Activated naive CD4-positive, alpha-beta T cell treated with anti-CD3 and anti-CD28 coated beads, Interleukin-2, amount 10 ng/mL, durations not matched to agents 7 days and 5 days (primary cell): ENCODE measurements at regions not wholly inside any gene's neighbourhood (a gene's known extent, or its start where the extent isn't known, plus 50 kb on each side); places are given as distances from the start of the nearest gene placed in this dataset.

Source experiments
- CTCF ChIA-PET: fragments of 350-600 bp; sonication (Branson Sonifier 250); formaldehyde crosslinking; loops from one replicate; lab custom pipeline; 2021; ENCODE audit warnings: antibody characterized with exemption; lab: Charles Lee
- DNase-seq: peaks from one replicate; pipeline ENCODE4 v3.0.0-alpha.2; 2020
- H3K27ac Mint-ChIP-seq: one replicate; pipeline ENCODE4 v1.8.0; 2021; ENCODE audit warnings: mild to moderate bottlenecking, moderate library complexity, mixed read lengths
- H3K27me3 Mint-ChIP-seq: one replicate; pipeline ENCODE4 v1.8.0; 2021; ENCODE audit warnings: mild to moderate bottlenecking, mixed read lengths
- H3K36me3 Mint-ChIP-seq: one replicate; pipeline ENCODE4 v1.8.0; 2021; ENCODE audit warnings: mixed read lengths
- H3K4me1 Mint-ChIP-seq: one replicate; pipeline ENCODE4 v1.8.0; 2021; ENCODE audit warnings: mixed read lengths
- H3K4me3 Mint-ChIP-seq: one replicate; pipeline ENCODE4 v1.8.0; 2021; ENCODE audit warnings: mild to moderate bottlenecking, moderate library complexity, mixed read lengths
- H3K9me3 Mint-ChIP-seq: one replicate; pipeline ENCODE4 v1.8.0; 2021; ENCODE audit warnings: mixed read lengths

DNA sequence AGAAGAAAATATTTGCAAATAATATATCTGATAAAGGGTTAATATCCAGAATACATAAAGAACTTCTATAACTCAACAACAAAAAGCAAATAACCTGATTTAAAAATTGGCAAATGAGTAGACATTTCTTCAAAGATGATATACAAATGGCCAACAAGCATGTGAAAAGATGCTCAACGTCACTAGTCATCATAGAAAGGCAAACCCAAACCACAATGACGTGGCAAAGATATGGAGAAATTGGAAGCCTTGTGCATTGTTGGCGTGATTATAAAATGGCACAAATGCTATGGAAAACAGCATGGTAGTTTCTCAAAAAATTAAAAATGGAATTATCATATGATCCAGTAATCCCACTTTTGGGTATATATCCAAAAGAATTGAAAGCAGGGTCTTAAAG, 466.3 kb downstream of the TBC1D22A start:
- DNase-seq, result no peak
- H3K4me3 Mint-ChIP-seq, result no peak overlapping the region
- H3K9me3 Mint-ChIP-seq, result peaks cover 5% of the 10 kb centered on the region
- H3K27ac Mint-ChIP-seq, result no peak overlapping the region
- H3K27me3 Mint-ChIP-seq, result no peaks in the 10 kb centered on the region
- CTCF ChIA-PET, result no interaction called here
- H3K4me1 Mint-ChIP-seq, result no peaks in the 10 kb centered on the region
- H3K36me3 Mint-ChIP-seq, result no peaks in the 10 kb centered on the region

DNA sequence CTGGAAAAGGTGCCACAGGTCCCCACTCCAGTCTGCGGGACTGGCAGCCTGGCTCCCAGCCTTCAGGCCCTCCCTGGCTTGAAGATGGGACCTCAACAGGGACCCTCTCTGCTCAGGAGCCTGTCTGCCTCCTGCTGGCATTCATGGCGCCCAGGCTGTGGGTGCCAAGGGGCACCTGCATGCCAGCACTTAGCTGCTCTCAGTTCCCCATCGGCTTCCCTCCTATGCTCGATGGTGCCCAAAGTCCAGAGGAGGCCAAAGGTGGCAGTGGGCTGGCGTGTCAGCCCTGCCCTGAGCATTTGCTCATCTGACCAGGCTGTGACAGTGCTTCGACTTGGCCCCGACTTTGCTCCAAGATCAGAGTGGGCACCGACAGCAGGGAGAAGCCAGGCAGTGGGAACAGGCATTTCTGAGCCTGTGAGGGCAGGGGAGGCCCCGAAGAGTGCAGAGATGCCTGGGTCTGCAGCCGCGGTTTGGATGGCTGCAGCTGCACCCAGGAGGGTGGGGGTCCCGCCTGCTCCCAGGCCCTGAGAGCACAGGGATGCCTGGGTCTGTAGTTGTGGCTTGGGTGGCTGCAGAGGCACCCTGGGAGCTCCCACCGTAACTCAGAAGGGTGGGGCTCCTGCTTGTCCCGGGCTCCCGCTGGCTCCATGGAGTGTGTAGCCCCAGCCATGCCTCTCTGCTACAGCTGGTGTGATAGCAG, 463.6 kb downstream of the TBC1D22A start:
- Mint-ChIP-seq H3K4me1 (no peaks in the 10 kb centered on the region), H3K36me3 (no peaks in the 10 kb centered on the region), H3K4me3 (no peak overlapping the region), H3K27me3 (no peaks in the 10 kb centered on the region), H3K27ac (no peak overlapping the region), H3K9me3 (peaks cover 2% of the 10 kb centered on the region)
- DNase-seq, result no peak
- CTCF ChIA-PET, result no interaction called here

DNA sequence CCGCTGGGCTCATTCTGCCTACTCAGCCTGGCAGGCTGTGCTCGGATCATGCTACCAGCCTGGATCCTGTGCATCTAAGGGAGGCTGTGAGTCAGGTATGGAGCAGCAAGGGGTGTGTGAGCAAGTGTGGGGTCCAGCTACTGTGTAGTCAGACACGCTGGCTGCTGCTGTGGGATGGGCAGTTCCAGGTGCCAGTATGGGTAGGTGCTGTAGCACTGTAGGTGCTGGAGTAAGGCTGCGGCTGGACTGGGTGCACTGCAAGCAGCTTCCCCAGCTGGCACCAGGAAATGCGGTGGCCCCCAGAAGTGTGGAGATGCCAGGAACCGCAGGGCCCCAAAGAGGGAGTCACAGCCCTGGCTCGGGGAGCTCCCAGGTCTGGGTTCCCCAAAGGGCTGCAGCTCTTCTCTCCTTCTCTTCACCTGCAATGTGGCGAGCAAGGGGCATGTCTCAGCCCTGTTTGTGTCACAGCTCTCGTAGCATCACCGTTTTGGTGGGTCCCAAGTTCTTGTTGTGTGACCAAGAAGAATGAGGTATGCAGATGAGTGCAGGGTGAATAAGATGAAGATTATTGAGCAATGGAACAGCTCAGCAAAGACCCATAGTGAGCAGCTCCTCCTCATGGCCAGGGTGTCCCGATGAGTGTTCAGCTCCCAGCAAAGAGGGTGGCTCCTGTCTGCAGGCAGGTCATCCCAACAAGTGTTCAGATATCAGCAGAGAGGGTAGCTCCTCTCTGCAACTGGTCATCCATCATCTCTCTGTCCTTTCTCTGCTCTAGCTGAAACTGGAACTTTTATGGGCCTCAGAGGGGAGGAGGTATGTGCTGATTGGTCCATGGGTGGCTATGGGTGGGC, 462.9 kb downstream of the TBC1D22A start:
- Mint-ChIP-seq H3K4me3 (no peak overlapping the region), H3K27me3 (no peaks in the 10 kb centered on the region), H3K27ac (no peak overlapping the region), H3K4me1 (no peaks in the 10 kb centered on the region), H3K36me3 (no peaks in the 10 kb centered on the region), H3K9me3 (peaks cover 9% of the 10 kb centered on the region)
- no peak for DNase-seq
- CTCF ChIA-PET, result no interaction called here
